Body of pancreas (tissue), 4 donors: ENCODE measurements at regions not wholly inside any gene's neighbourhood (a gene's known extent, or its start where the extent isn't known, plus 50 kb on each side); places are given as distances from the start of the nearest gene placed in this dataset.

Experiments
- CTCF ChIP-seq, 7 experiments: fragments of 450-650 bp in 4 of 7; fragments of 200-600 bp in 3 of 7; sonication (generic) in 3 of 7; IDR thresholded peaks; one replicate each; pipeline ENCODE4 v1.5.1; 2016 to 2019; ENCODE audit warnings: antibody characterized with exemption in 7 of 7
- POLR2A ChIP-seq, 3 donors: fragments of 450-650 bp; IDR thresholded peaks; one replicate each; pipeline ENCODE4 v1.6.1; 2016; ENCODE audit warnings: antibody characterized with exemption in 3 of 3, mild to moderate bottlenecking in 2 of 3

GRCh38 chr2:193154076-193154475 lies 959.3 kb upstream of the TMEFF2 start:
- TF ChIP-seq CTCF (IDR thresholded peaks at IDR 0.05), result no peak
- TF ChIP-seq POLR2A (IDR thresholded peaks at IDR 0.05), result no peak
